ENCODE measurements at regions not wholly inside any gene's neighbourhood (a gene's known extent, or its start where the extent isn't known, plus 50 kb on each side); places are given as distances from the start of the nearest gene placed in this dataset.

DNA sequence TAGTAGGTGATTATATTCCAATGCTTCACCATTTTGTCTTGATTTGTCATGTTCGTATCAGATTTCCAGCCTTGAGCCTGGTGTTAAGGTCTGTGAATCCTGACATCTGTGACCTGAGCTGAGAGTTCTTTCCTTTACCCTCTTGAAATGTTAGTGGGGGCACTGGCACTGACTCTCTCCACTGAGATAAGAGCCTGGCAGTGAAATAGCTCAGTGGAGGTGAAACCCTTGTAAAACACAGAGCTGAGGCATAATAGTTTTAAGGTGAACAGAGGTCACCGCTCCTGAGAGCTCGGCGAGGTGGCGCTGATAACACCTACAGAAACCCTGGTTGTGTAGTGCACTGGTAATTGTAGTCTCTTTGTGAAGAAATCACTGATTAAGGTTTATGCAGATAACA lies 748.2 kb downstream of the DIAPH3 start:
- TF ChIP-seq TCF7L2 (IDR thresholded peaks at IDR 0.05; ENCODE audit: borderline replicate concordance, low read depth, low read length) (no peak), BCL11A (tag by site-specific recombination; IDR thresholded peaks at IDR 0.05; ENCODE audit: low read depth) (no peak), ZNF658 (tag by site-specific recombination; IDR thresholded peaks at IDR 0.05) (no peak), RBAK (tag by site-specific recombination; IDR thresholded peaks at IDR 0.05) (no peak)
- TF ChIP-seq, protein P1, sequence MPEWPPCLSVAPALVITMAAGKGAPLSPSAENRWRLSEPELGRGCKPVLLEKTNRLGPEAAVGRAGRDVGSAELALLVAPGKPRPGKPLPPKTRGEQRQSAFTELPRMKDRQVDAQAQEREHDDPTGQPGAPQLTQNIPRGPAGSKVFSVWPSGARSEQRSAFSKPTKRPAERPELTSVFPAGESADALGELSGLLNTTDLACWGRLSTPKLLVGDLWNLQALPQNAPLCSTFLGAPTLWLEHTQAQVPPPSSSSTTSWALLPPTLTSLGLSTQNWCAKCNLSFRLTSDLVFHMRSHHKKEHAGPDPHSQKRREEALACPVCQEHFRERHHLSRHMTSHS (tag by site-specific recombination; IDR thresholded peaks at IDR 0.05): no peak
- TF ChIP-seq, protein P2, sequence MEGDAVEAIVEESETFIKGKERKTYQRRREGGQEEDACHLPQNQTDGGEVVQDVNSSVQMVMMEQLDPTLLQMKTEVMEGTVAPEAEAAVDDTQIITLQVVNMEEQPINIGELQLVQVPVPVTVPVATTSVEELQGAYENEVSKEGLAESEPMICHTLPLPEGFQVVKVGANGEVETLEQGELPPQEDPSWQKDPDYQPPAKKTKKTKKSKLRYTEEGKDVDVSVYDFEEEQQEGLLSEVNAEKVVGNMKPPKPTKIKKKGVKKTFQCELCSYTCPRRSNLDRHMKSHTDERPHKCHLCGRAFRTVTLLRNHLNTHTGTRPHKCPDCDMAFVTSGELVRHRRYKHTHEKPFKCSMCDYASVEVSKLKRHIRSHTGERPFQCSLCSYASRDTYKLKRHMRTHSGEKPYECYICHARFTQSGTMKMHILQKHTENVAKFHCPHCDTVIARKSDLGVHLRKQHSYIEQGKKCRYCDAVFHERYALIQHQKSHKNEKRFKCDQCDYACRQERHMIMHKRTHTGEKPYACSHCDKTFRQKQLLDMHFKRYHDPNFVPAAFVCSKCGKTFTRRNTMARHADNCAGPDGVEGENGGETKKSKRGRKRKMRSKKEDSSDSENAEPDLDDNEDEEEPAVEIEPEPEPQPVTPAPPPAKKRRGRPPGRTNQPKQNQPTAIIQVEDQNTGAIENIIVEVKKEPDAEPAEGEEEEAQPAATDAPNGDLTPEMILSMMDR (tag by site-specific recombination; IDR thresholded peaks at IDR 0.05): no peak
- TF ChIP-seq, protein P3, sequence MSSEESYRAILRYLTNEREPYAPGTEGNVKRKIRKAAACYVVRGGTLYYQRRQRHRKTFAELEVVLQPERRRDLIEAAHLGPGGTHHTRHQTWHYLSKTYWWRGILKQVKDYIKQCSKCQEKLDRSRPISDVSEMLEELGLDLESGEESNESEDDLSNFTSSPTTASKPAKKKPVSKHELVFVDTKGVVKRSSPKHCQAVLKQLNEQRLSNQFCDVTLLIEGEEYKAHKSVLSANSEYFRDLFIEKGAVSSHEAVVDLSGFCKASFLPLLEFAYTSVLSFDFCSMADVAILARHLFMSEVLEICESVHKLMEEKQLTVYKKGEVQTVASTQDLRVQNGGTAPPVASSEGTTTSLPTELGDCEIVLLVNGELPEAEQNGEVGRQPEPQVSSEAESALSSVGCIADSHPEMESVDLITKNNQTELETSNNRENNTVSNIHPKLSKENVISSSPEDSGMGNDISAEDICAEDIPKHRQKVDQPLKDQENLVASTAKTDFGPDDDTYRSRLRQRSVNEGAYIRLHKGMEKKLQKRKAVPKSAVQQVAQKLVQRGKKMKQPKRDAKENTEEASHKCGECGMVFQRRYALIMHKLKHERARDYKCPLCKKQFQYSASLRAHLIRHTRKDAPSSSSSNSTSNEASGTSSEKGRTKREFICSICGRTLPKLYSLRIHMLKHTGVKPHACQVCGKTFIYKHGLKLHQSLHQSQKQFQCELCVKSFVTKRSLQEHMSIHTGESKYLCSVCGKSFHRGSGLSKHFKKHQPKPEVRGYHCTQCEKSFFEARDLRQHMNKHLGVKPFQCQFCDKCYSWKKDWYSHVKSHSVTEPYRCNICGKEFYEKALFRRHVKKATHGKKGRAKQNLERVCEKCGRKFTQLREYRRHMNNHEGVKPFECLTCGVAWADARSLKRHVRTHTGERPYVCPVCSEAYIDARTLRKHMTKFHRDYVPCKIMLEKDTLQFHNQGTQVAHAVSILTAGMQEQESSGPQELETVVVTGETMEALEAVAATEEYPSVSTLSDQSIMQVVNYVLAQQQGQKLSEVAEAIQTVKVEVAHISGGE (tag by site-specific recombination; conservative IDR thresholded peaks at IDR 0.05; ENCODE audit: low read depth): no peak

Data from HEK293 (cell line).